GM12878 (cell line): ENCODE measurements at regions not wholly inside any gene's neighbourhood (a gene's known extent, or its start where the extent isn't known, plus 50 kb on each side); places are given as distances from the start of the nearest gene placed in this dataset.

Experiments used
- ATAC-seq: fragments of 200-7000 bp; cut with Tn5 transposase; 3 replicates; pipeline ENCODE4 v1.9.1; 2020; ENCODE audit warnings: mild to moderate bottlenecking, moderate library complexity
- BruUV-seq: library from RNA; stranded (reverse); fragments of 400-500 nt; replicated peaks from 2 replicates; lab custom pipeline; 2021; lab: Mats Ljungman, UMichigan
- CTCF ChIA-PET: fragments of 300-600 bp; sonication (Branson Sonifier 250); formaldehyde crosslinking; extraction: SDS; loops from one replicate; lab custom pipeline; 2021; ENCODE audit warnings: inconsistent platforms; lab: Yijun Ruan, JAX
- POLR2A ChIA-PET: fragments of 350-600 bp; formaldehyde crosslinking; extraction: SDS; loops from one replicate; lab custom pipeline; 2021; ENCODE audit warnings: inconsistent platforms; lab: Charles Lee
- RAD21 ChIA-PET: fragments of 300-600 bp; sonication (Branson Sonifier 250); formaldehyde crosslinking; loops from one replicate; lab custom pipeline; 2023; ENCODE audit warnings: antibody characterized with exemption; ENCODE audit not compliant: unreplicated experiment; lab: Charles Lee
- SMC1A ChIA-PET: fragments of 300-600 bp; sonication (Branson Sonifier 250); formaldehyde crosslinking; loops from one replicate; lab custom pipeline; 2023; ENCODE audit not compliant: unreplicated experiment, uncharacterized antibody; lab: Charles Lee
- DNase-seq: peaks from one replicate; pipeline ENCODE4 v3.0.0-alpha.2; 2011; ENCODE audit warnings: low read depth, low spot score
- FAIRE-seq: peaks from 3 replicates; lab custom pipeline; 2011; peaks lifted over from hg19 to GRCh38; lab: Jason Lieb, UNC
- H2AFZ ChIP-seq: 2 replicates; pipeline ENCODE4 v1.6.0; 2011; ENCODE audit warnings: low read depth, low read length, control low read depth; ENCODE audit not compliant: control insufficient read depth
- H3K27ac ChIP-seq: 2 replicates; pipeline ENCODE4 v1.5.1; 2011; ENCODE audit warnings: control low read depth; ENCODE audit not compliant: control insufficient read depth, insufficient read depth
- H3K27me3 ChIP-seq, 2 experiments: replicated peaks in 1 of 2; 2 replicates each; pipeline versions ENCODE4 v1.6.0 to v1.6.1; 2011; ENCODE audit warnings: low read length in 1 of 2; ENCODE audit not compliant: control insufficient read depth in 2 of 2, insufficient read depth in 2 of 2
- H3K36me3 ChIP-seq, 2 experiments: 2 replicates each; pipeline ENCODE4 v1.5.1; 2011; ENCODE audit warnings: low read length in 1 of 2; ENCODE audit not compliant: control insufficient read depth in 2 of 2, insufficient read depth in 2 of 2
- H3K4me1 ChIP-seq: 2 replicates; pipeline ENCODE4 v1.6.1; 2011; ENCODE audit warnings: mild to moderate bottlenecking, low read length, moderate library complexity, mixed read lengths; ENCODE audit not compliant: control insufficient read depth, insufficient read depth
- H3K4me2 ChIP-seq: 2 replicates; pipeline ENCODE4 v1.6.0; 2011; ENCODE audit warnings: control low read depth; ENCODE audit not compliant: control insufficient read depth, insufficient read depth
- H3K4me3 ChIP-seq: fragments of 200-600 bp; sonication (generic); 2 replicates; pipeline ENCODE4 v1.5.1; 2016
- H3K79me2 ChIP-seq: 2 replicates; pipeline ENCODE4 v1.6.0; 2011; ENCODE audit warnings: low read length; ENCODE audit not compliant: control insufficient read depth, insufficient read depth
- H3K9ac ChIP-seq: 2 replicates; pipeline ENCODE4 v1.8.0; 2011; ENCODE audit warnings: low read length, control low read depth, mixed read lengths; ENCODE audit not compliant: control insufficient read depth, insufficient read depth
- H3K9me3 ChIP-seq: replicated peaks from 3 replicates; pipeline ENCODE4 v1.5.1; 2011; ENCODE audit warnings: mild to moderate bottlenecking, low read length; ENCODE audit not compliant: control insufficient read depth, insufficient read depth
- H4K20me1 ChIP-seq: 2 replicates; pipeline ENCODE4 v1.6.0; 2011; ENCODE audit not compliant: control insufficient read depth, insufficient read depth
- BACH1 ChIP-seq: fragments of 450-650 bp; IDR thresholded peaks from 2 replicates; pipeline ENCODE4 v1.6.1; 2017; ENCODE audit warnings: mild to moderate bottlenecking, borderline replicate concordance
- BHLHE40 ChIP-seq, 2 experiments: fragments of 450-650 bp in 1 of 2; IDR thresholded peaks; 2 replicates each; pipeline ENCODE4 v1.6.1; 2011 to 2017; ENCODE audit warnings: low read depth in 2 of 2, borderline replicate concordance in 1 of 2, improper control_type of control experiment in 1 of 2, low read length in 1 of 2, mild to moderate bottlenecking in 1 of 2
- CBX3 ChIP-seq: fragments of 200-600 bp; sonication (generic); IDR thresholded peaks from 2 replicates; pipeline ENCODE4 v1.6.1; 2016; ENCODE audit warnings: low read depth, borderline replicate concordance
- CBX5 ChIP-seq: sonication (generic); IDR thresholded peaks from 2 replicates; pipeline ENCODE4 v1.6.1; 2016; ENCODE audit warnings: low read depth, moderate library complexity, mild to moderate bottlenecking, inconsistent platforms
- CHD1 ChIP-seq: IDR thresholded peaks from 2 replicates; pipeline ENCODE4 v1.6.1; 2012; ENCODE audit warnings: low read depth, low read length, improper control_type of control experiment
- CHD2 ChIP-seq: IDR thresholded peaks from 2 replicates; pipeline ENCODE4 v1.6.1; 2011; ENCODE audit warnings: low read depth, low read length, improper control_type of control experiment, borderline replicate concordance
- CHD4 ChIP-seq: fragments of 200-600 bp; sonication (generic); IDR thresholded peaks from 2 replicates; pipeline ENCODE4 v1.6.1; 2016; ENCODE audit warnings: mild to moderate bottlenecking
- ESRRA ChIP-seq: IDR thresholded peaks from 2 replicates; pipeline ENCODE4 v1.6.1; 2012; ENCODE audit warnings: mild to moderate bottlenecking, low read length, improper control_type of control experiment
- EZH2 ChIP-seq: IDR thresholded peaks from 2 replicates; pipeline ENCODE4 v1.6.1; 2012; ENCODE audit warnings: low read depth, mild to moderate bottlenecking, control low read depth, inconsistent platforms, low read length, borderline replicate concordance; ENCODE audit not compliant: control insufficient read depth
- HCFC1 ChIP-seq: fragments of 150-350 bp; IDR thresholded peaks from 2 replicates; pipeline ENCODE4 v1.6.1; 2014; ENCODE audit warnings: low read length
- IKZF1 ChIP-seq: fragments of 450-650 bp; conservative IDR thresholded peaks from 2 replicates; pipeline ENCODE4 v1.6.1; 2017; ENCODE audit warnings: antibody characterized with exemption, mild to moderate bottlenecking
- KDM1A ChIP-seq: fragments of 200-600 bp; sonication (generic); IDR thresholded peaks from 2 replicates; pipeline ENCODE4 v1.6.1; 2016; ENCODE audit warnings: borderline replicate concordance
- MTA2 ChIP-seq: fragments of 450-650 bp; IDR thresholded peaks from 2 replicates; pipeline ENCODE4 v1.6.1; 2016; ENCODE audit warnings: low read depth, mild to moderate bottlenecking, moderate library complexity
- MXI1 ChIP-seq: fragments of 150-350 bp; IDR thresholded peaks from 2 replicates; pipeline ENCODE4 v1.6.1; 2011; ENCODE audit warnings: low read depth, mild to moderate bottlenecking, inconsistent platforms, low read length, improper control_type of control experiment
- NR2C1 ChIP-seq: fragments of 450-650 bp; IDR thresholded peaks from 2 replicates; pipeline ENCODE4 v1.6.1; 2017; ENCODE audit warnings: antibody characterized with exemption, mild to moderate bottlenecking, moderate library complexity
- RBBP5 ChIP-seq: fragments of 200-600 bp; sonication (generic); conservative IDR thresholded peaks from 2 replicates; pipeline ENCODE4 v1.6.1; 2016
- STAT3 ChIP-seq: IDR thresholded peaks from 2 replicates; pipeline ENCODE4 v1.6.1; 2011; ENCODE audit warnings: low read depth, low read length, improper control_type of control experiment
- WGBS: methylation state at CpG from one replicate; pipeline ENCODE4 v1.1.6; 2016; ENCODE audit warnings: low lambda C conversion rate; ENCODE audit not compliant: insufficient replicate concordance, insufficient coverage; ENCODE audit errors: missing lambda C conversion rate; 5-methylcytosine and 5-hydroxymethylcytosine counted together
- in situ Hi-C: fragments of 300-500 bp; cut with MboI; formaldehyde crosslinking; loops from 9 replicates; pipeline ENCODE4 v1.14.3; 2018; ENCODE audit warnings: mixed read lengths
- intact Hi-C: fragments of 100-400 bp; cut with micrococcal nuclease; formaldehyde crosslinking; loops from one replicate; pipeline ENCODE4 v1.14.2; 2022; ENCODE audit not compliant: unreplicated experiment
- TF ChIP-seq, protein P1 (sequence below): fragments of 450-650 bp; IDR thresholded peaks from 2 replicates; pipeline ENCODE4 v1.6.1; 2017; ENCODE audit warnings: mild to moderate bottlenecking, moderate library complexity
- TF ChIP-seq, protein P2 (sequence below): IDR thresholded peaks from 2 replicates; pipeline ENCODE4 v1.6.1; 2011; ENCODE audit warnings: borderline replicate concordance, low read depth, mild to moderate bottlenecking, moderate library complexity, mixed read lengths, low read length; ENCODE audit not compliant: insufficient read depth; ENCODE audit errors: extremely low read length

DNA sequence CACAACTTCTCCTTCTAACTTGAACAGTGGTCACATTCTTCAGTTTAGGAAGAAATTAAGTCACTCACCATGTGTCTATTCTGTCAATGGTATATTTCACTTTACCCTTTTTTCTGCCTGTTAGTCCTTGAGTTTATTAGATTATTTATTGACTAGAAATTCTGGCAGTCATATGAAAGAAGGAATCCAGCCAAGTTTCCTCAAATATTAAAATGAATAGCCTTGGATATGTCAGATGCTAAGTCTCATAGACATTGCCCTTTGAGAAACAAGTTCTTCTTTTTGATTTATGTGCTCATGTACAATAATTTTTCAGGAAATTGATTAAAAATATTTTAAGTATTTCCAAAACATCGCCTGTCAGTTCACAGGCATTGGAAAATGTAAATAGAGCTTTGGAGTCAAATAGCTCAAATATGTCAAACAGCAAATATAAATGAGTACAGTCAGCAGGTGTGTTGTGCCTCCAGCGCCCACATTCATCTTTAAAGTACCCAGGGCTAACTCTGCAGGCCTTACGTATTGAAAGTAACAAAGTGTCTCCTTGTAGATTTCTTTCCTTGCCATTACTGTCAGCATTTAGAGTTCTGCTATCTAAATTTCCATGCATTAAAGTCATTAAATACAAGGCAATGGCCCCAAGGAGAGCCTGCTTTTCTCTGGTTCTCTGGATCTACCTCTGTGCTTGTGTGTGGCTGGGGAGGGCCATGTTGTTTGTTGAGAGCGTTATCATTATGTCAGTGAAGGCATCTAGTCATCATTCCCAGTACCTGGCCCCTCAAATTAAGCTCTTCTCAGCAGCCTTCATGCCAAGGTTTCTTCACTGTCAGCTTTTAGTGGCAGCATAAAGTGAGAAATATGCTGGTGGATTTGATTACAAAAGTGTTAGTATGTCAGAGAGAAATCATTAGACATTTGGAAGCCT lies 76.3 kb upstream of the TRPC4 start:
- no peak overlapping the region for H3K4me3 ChIP-seq
- H3K4me1 ChIP-seq: no peaks in the 10 kb centered on the region
- BruUV-seq: no TSS peak
- ChIA-PET CTCF (interaction anchor here (1.0 to 1.2 kb wide), 2 partner anchors 13 to 14 kb away, joined by 3 to 4 read pairs; no protein-coding TSS in a partner anchor), POLR2A (no interaction called here), SMC1A (interaction anchor here (0.8 kb wide), 1 partner anchor 791 kb away, joined by 3 read pairs; no protein-coding TSS in a partner anchor), RAD21 (no interaction called here)
- TF ChIP-seq CBX3 (no peak), CHD2 (no peak), HCFC1 (no peak), MTA2 (no peak), KDM1A (no peak), EZH2 (no peak), CBX5 (no peak), CHD1 (no peak), BHLHE40 (IDR thresholded peaks at IDR 0.05; ENCODE audit: borderline replicate concordance in 1 of 2, low read depth in 2 of 2, low read length in 1 of 2) (no peak), MXI1 (no peak), NR2C1 (no peak), IKZF1 (no peak), BACH1 (no peak), STAT3 (no peak), RBBP5 (no peak), ESRRA (no peak), CHD4 (no peak)
- TF ChIP-seq, protein P1, sequence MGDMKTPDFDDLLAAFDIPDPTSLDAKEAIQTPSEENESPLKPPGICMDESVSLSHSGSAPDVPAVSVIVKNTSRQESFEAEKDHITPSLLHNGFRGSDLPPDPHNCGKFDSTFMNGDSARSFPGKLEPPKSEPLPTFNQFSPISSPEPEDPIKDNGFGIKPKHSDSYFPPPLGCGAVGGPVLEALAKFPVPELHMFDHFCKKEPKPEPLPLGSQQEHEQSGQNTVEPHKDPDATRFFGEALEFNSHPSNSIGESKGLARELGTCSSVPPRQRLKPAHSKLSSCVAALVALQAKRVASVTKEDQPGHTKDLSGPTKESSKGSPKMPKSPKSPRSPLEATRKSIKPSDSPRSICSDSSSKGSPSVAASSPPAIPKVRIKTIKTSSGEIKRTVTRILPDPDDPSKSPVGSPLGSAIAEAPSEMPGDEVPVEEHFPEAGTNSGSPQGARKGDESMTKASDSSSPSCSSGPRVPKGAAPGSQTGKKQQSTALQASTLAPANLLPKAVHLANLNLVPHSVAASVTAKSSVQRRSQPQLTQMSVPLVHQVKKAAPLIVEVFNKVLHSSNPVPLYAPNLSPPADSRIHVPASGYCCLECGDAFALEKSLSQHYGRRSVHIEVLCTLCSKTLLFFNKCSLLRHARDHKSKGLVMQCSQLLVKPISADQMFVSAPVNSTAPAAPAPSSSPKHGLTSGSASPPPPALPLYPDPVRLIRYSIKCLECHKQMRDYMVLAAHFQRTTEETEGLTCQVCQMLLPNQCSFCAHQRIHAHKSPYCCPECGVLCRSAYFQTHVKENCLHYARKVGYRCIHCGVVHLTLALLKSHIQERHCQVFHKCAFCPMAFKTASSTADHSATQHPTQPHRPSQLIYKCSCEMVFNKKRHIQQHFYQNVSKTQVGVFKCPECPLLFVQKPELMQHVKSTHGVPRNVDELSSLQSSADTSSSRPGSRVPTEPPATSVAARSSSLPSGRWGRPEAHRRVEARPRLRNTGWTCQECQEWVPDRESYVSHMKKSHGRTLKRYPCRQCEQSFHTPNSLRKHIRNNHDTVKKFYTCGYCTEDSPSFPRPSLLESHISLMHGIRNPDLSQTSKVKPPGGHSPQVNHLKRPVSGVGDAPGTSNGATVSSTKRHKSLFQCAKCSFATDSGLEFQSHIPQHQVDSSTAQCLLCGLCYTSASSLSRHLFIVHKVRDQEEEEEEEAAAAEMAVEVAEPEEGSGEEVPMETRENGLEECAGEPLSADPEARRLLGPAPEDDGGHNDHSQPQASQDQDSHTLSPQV: no peak
- TF ChIP-seq, protein P2, sequence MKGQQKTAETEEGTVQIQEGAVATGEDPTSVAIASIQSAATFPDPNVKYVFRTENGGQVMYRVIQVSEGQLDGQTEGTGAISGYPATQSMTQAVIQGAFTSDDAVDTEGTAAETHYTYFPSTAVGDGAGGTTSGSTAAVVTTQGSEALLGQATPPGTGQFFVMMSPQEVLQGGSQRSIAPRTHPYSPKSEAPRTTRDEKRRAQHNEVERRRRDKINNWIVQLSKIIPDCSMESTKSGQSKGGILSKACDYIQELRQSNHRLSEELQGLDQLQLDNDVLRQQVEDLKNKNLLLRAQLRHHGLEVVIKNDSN: no peak
- 31% methylated on average over 4 of the region's 4 CpGs for WGBS
- no peak overlapping the region for H3K27ac ChIP-seq
- H3K4me2 ChIP-seq: no peak overlapping the region
- H3K27me3 ChIP-seq: no peaks in the 10 kb centered on the region
- H2AFZ ChIP-seq: no peak overlapping the region
- ATAC-seq (no peak), FAIRE-seq (no peak), DNase-seq (no peak)
- in situ Hi-C loops (no loop called here), intact Hi-C loops (no loop called here)
- H4K20me1 ChIP-seq: no peaks in the 10 kb centered on the region
- no peaks in the 10 kb centered on the region for H3K9me3 ChIP-seq
- no peaks in the 10 kb centered on the region for H3K79me2 ChIP-seq
- H3K9ac ChIP-seq: no peak overlapping the region
- H3K36me3 ChIP-seq: no peaks in the 10 kb centered on the region
